22Rv1 (cell line): ENCODE measurements at regions not wholly inside any gene's neighbourhood (a gene's known extent, or its start where the extent isn't known, plus 50 kb on each side); places are given as distances from the start of the nearest gene placed in this dataset.

Experiments
- ZFX ChIP-seq: fragments of 450-650 bp; IDR thresholded peaks from 2 replicates; pipeline ENCODE4 v1.6.1; 2017; ENCODE audit warnings: antibody characterized with exemption, borderline replicate concordance
- TF ChIP-seq, protein P1 (sequence below): fragments of 450-650 bp; IDR thresholded peaks from 2 replicates; pipeline ENCODE4 v1.5.1; 2017; ENCODE audit warnings: mild to moderate bottlenecking

DNA sequence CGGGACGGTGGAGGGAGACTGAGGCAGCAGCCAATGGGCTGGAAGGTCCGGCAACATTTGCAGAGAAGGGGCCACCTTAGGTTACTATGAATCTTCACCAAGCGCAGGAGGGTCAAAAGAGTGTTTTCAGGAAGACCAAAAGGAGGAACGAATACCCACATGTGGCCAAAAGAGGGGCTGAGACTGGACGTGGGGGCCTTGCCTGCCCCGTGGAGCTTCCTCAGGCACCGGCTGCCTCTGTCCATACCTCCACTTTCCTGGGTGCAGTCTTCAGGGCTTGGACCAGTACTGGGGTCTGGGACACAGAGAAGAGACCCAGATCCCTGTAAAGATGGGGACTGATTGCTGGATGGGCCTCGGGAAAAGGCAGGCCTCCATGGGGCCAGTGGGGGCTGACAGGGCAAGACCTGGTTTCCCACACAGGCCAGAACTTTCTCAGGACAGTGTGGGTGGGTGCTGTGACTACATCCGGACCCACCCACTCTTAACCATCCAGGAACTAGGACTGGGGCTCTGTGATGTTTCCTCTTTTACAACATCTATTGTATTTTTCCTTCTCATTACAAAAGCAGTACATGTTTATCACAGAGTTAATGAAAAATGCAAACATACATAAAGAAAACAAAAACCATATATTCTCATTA lies 294.7 kb downstream of the ZSWIM6 start:
- TF ChIP-seq, protein P1, sequence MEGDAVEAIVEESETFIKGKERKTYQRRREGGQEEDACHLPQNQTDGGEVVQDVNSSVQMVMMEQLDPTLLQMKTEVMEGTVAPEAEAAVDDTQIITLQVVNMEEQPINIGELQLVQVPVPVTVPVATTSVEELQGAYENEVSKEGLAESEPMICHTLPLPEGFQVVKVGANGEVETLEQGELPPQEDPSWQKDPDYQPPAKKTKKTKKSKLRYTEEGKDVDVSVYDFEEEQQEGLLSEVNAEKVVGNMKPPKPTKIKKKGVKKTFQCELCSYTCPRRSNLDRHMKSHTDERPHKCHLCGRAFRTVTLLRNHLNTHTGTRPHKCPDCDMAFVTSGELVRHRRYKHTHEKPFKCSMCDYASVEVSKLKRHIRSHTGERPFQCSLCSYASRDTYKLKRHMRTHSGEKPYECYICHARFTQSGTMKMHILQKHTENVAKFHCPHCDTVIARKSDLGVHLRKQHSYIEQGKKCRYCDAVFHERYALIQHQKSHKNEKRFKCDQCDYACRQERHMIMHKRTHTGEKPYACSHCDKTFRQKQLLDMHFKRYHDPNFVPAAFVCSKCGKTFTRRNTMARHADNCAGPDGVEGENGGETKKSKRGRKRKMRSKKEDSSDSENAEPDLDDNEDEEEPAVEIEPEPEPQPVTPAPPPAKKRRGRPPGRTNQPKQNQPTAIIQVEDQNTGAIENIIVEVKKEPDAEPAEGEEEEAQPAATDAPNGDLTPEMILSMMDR: no peak
- no peak for TF ChIP-seq ZFX
